Osteocyte (in vitro differentiated cells): ENCODE measurements at regions not wholly inside any gene's neighbourhood (a gene's known extent, or its start where the extent isn't known, plus 50 kb on each side); places are given as distances from the start of the nearest gene placed in this dataset.

Experiments used
- DNase-seq: peaks from one replicate; pipeline ENCODE4 v3.0.0; 2021; ENCODE audit warnings: mixed read lengths; ENCODE audit not compliant: unreplicated experiment; ENCODE audit errors: extremely low spot score
- H3K27ac Mint-ChIP-seq: one replicate; pipeline ENCODE4 v1.8.0; 2021; ENCODE audit warnings: mild to moderate bottlenecking, mixed read lengths; ENCODE audit not compliant: unreplicated experiment
- H3K27me3 Mint-ChIP-seq: one replicate; pipeline ENCODE4 v1.8.0; 2021; ENCODE audit warnings: mixed read lengths; ENCODE audit not compliant: unreplicated experiment
- H3K36me3 Mint-ChIP-seq: one replicate; pipeline ENCODE4 v1.8.0; 2021; ENCODE audit warnings: mixed read lengths; ENCODE audit not compliant: unreplicated experiment
- H3K4me1 Mint-ChIP-seq: one replicate; pipeline ENCODE4 v1.8.0; 2021; ENCODE audit warnings: mixed read lengths; ENCODE audit not compliant: unreplicated experiment
- H3K4me3 Mint-ChIP-seq: one replicate; pipeline ENCODE4 v1.8.0; 2021; ENCODE audit warnings: mild to moderate bottlenecking, moderate library complexity, mixed read lengths; ENCODE audit not compliant: unreplicated experiment
- H3K9me3 Mint-ChIP-seq: one replicate; pipeline ENCODE4 v1.8.0; 2021; ENCODE audit warnings: mixed read lengths; ENCODE audit not compliant: unreplicated experiment
- TF ChIP-seq, protein P1 (sequence below): fragments of 200-600 bp; sonication (generic); IDR thresholded peaks from 2 replicates; pipeline ENCODE4 v1.5.0; 2021; ENCODE audit warnings: antibody characterized with exemption, mild to moderate bottlenecking, moderate library complexity

DNA sequence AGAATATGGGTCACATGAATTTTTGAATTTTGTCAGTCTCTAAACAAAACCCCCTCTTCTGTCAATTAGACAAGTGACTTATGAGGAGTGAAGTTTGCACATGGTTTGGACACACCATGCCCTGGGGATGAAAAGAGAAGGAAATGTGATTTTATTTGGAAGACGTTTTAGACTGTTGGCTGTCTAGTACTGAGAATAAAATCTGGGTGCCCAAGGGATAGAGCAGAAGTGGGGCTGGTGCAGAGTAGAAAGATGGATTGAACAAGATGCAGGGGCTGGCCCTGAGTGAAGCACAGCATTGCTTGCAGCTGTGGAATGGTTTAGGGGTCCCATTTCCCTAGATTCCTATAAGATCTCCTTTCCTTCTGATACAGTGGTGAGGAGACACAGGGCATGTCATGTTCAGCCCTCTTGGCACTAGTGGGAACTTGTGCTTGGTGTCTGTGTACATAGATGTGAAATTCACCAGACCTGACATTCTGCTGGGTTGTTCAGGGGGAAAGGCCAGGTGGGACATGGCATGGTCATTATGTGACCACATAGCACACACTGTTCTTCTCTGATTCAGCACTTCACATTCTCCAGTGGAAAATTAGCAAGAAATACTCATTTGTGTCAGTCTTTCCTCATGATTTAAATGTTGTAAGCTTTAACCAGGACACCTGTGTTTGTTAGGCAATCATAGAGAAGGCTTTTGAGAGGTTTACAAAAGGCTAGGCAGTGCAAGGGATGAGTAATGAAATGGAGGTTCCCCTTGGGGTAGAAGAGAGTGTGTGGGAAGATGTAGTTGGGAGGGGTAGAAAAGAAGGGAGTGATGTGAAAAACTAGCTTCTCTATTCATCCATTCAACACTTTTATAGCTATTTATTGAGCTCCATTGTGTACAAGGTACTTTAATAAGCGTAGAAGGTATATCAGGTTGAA lies 202.3 kb upstream of the IGF1 start:
- H3K4me3 Mint-ChIP-seq = no peak overlapping the region
- no peak for DNase-seq
- H3K36me3 Mint-ChIP-seq = no peaks in the 10 kb centered on the region
- TF ChIP-seq, protein P1, sequence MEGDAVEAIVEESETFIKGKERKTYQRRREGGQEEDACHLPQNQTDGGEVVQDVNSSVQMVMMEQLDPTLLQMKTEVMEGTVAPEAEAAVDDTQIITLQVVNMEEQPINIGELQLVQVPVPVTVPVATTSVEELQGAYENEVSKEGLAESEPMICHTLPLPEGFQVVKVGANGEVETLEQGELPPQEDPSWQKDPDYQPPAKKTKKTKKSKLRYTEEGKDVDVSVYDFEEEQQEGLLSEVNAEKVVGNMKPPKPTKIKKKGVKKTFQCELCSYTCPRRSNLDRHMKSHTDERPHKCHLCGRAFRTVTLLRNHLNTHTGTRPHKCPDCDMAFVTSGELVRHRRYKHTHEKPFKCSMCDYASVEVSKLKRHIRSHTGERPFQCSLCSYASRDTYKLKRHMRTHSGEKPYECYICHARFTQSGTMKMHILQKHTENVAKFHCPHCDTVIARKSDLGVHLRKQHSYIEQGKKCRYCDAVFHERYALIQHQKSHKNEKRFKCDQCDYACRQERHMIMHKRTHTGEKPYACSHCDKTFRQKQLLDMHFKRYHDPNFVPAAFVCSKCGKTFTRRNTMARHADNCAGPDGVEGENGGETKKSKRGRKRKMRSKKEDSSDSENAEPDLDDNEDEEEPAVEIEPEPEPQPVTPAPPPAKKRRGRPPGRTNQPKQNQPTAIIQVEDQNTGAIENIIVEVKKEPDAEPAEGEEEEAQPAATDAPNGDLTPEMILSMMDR = no peak
- no peaks in the 10 kb centered on the region for H3K4me1 Mint-ChIP-seq
- H3K27me3 Mint-ChIP-seq = peaks cover 22% of the 10 kb centered on the region
- H3K9me3 Mint-ChIP-seq = peaks cover 5% of the 10 kb centered on the region
- no peak overlapping the region for H3K27ac Mint-ChIP-seq

GRCh38 chr12:102681747-102682146 lies 201.4 kb upstream of the IGF1 start:
- DNase-seq = no peak
- peaks cover 5% of the 10 kb centered on the region for H3K9me3 Mint-ChIP-seq
- peaks cover 18% of the 10 kb centered on the region for H3K27me3 Mint-ChIP-seq
- H3K4me3 Mint-ChIP-seq = no peak overlapping the region
- H3K4me1 Mint-ChIP-seq = no peaks in the 10 kb centered on the region
- no peaks in the 10 kb centered on the region for H3K36me3 Mint-ChIP-seq
- H3K27ac Mint-ChIP-seq = no peak overlapping the region
- TF ChIP-seq, protein P1 = no peak

DNA sequence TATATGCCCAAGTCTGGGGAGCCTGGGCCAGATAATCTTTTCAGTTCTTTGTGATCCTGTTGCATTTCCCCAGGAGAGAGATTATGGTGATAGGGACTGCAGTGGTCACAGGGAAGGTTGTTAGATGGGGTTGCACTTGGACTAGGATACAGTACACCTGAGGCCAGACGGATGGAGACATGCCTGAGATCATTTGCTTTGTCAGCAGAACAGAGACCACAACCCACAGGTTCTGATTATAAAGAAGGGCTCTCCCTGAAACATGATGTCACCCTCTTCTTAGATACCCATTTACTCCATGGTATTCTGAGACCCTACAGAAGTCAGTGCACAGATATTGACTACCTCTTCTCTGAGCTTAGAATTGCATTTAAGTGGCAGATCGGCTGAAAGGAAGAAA lies 200.9 kb upstream of the IGF1 start:
- Mint-ChIP-seq H3K27ac (no peak overlapping the region), H3K36me3 (no peaks in the 10 kb centered on the region), H3K27me3 (peaks cover 17% of the 10 kb centered on the region), H3K4me1 (no peaks in the 10 kb centered on the region), H3K4me3 (no peak overlapping the region), H3K9me3 (peaks cover 5% of the 10 kb centered on the region)
- TF ChIP-seq, protein P1 = no peak
- DNase-seq = no peak

DNA sequence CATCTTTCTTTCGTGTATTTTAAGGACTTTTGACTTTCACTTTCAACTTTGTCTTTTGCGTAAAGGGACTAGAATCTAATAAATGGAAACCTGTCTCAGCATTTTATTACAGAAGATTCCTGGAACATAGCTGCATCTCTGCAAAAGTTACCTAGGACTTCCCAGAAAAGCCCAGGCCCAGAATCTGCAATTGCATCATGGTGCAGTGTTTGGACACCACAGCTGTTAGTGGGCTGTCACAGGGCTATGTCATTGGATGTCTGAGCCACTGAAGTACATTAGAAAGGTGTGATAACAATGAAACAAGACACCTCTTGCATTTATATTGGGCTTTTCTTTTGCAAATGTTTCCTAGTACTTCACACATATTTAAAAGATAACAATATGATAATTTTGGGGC lies 199.9 kb upstream of the IGF1 start:
- Mint-ChIP-seq H3K27ac (no peak overlapping the region), H3K4me3 (no peak overlapping the region), H3K27me3 (peaks cover 17% of the 10 kb centered on the region), H3K36me3 (no peaks in the 10 kb centered on the region), H3K4me1 (no peaks in the 10 kb centered on the region), H3K9me3 (peaks cover 5% of the 10 kb centered on the region)
- DNase-seq = no peak
- TF ChIP-seq, protein P1 = no peak

DNA sequence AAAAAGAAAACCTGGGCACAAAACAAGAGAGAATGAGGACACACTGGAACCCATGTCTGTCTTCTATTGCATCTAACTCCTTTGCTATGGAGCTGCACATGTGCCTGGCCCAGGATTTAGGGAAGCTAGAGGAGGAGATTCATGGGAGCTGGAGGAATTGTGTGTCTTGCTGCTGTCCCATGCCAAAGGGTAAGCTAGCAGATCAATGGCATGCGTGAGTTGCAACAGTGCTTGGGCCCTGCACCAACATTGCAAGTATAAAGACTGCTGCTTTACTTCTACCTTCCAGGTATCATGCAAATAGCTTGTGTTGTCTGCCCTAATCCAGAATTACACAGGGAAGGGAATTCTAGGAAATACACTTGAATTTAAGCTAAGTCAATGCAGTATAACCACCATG lies 196.4 kb upstream of the IGF1 start:
- no peaks in the 10 kb centered on the region for H3K27me3 Mint-ChIP-seq
- no peak for DNase-seq
- no peak overlapping the region for H3K4me3 Mint-ChIP-seq
- H3K27ac Mint-ChIP-seq = no peak overlapping the region
- H3K9me3 Mint-ChIP-seq = peaks cover 24% of the 10 kb centered on the region
- no peaks in the 10 kb centered on the region for H3K36me3 Mint-ChIP-seq
- TF ChIP-seq, protein P1 = no peak
- no peaks in the 10 kb centered on the region for H3K4me1 Mint-ChIP-seq
